Stimulated activated effector memory CD8-positive, alpha-beta T cell treated with anti-CD3 and anti-CD28 coated beads, Interleukin-12 subunit alpha, Interleukin-12 subunit beta, amount 100 ng/mL, for 72 hours (primary cell): ENCODE measurements at regions not wholly inside any gene's neighbourhood (a gene's known extent, or its start where the extent isn't known, plus 50 kb on each side); places are given as distances from the start of the nearest gene placed in this dataset.

ENCODE experiments used
- ATAC-seq: fragments of 150-1000 bp; cut with Tn5 transposase; 2 replicates; pipeline ENCODE4 v1.10.0; 2021
- DNase-seq, 2 donors: peaks; one replicate each; pipeline ENCODE4 v3.0.0; 2021 to 2022; ENCODE audit warnings: low spot score in 2 of 2
- H3K27ac Mint-ChIP-seq: one replicate; pipeline ENCODE4 v1.8.0; 2022; ENCODE audit warnings: mild to moderate bottlenecking, mixed read lengths
- H3K36me3 Mint-ChIP-seq: one replicate; pipeline ENCODE4 v1.8.0; 2022; ENCODE audit warnings: mild to moderate bottlenecking, mixed read lengths
- H3K4me1 Mint-ChIP-seq: one replicate; pipeline ENCODE4 v1.8.0; 2022; ENCODE audit warnings: mixed read lengths
- H3K4me3 Mint-ChIP-seq: one replicate; pipeline ENCODE4 v1.8.0; 2022; ENCODE audit warnings: mild to moderate bottlenecking, mixed read lengths
- H3K9me3 Mint-ChIP-seq: one replicate; pipeline ENCODE4 v1.8.0; 2022; ENCODE audit warnings: mixed read lengths

DNA sequence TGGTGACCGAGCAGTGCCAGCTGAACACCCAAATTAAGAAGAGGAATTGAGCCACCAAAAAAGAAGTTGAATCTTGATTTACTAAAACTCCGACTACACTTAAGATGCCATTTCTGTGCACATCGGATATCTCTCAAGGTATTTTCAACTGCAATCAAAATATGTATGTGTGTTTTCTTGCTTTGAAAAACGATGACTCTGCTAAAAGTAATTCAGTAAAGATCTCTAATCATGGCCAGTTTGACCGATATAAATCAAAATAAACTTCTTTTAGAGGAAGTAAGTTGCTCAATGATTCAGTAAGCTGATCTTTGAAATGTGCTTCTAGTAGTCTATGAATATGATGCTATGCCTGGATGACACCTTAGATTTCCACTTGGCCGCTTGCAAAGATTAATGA lies 453.5 kb upstream of the TPK1 start:
- DNase-seq (no peak), ATAC-seq (no peak)
- H3K36me3 Mint-ChIP-seq = no peaks in the 10 kb centered on the region
- peaks cover 10% of the 10 kb centered on the region for H3K9me3 Mint-ChIP-seq
- H3K27ac Mint-ChIP-seq = no peak overlapping the region
- H3K4me1 Mint-ChIP-seq = no peaks in the 10 kb centered on the region
- H3K4me3 Mint-ChIP-seq = no peak overlapping the region

DNA sequence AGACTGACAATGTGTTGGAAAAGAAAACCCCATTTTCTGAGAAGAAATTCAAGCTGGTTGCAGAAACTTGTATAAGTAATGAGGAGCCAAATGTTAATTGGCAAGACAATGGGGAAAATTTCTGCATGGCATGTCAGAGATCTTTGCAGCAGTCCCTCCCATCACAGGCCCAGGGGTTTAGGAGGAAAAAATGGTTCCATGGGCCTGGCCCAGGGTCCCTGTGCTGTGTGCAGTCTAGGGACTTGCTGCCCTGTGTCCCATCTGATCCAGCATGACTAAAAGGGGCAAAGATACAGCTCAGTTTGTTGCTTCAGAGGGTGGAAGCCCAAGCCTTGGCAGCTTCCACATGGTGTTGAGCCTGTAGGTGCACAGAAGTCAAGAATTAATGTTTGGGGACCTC lies 440.3 kb upstream of the TPK1 start:
- Mint-ChIP-seq H3K4me1 (no peaks in the 10 kb centered on the region), H3K36me3 (no peaks in the 10 kb centered on the region), H3K4me3 (no peak overlapping the region), H3K27ac (no peak overlapping the region), H3K9me3 (peaks cover 27% of the 10 kb centered on the region)
- ATAC-seq = no peak
- no peak for DNase-seq

GRCh38 chr7:145269418-145270161 lies 433.7 kb upstream of the TPK1 start:
- no peaks in the 10 kb centered on the region for H3K4me1 Mint-ChIP-seq
- DNase-seq = no peak
- H3K4me3 Mint-ChIP-seq = no peak overlapping the region
- no peak for ATAC-seq
- H3K27ac Mint-ChIP-seq = no peak overlapping the region
- H3K36me3 Mint-ChIP-seq = no peaks in the 10 kb centered on the region
- peaks cover 14% of the 10 kb centered on the region for H3K9me3 Mint-ChIP-seq

GRCh38 chr7:145265180-145265579 lies 429.3 kb upstream of the TPK1 start:
- H3K4me3 Mint-ChIP-seq = no peak overlapping the region
- H3K27ac Mint-ChIP-seq = no peak overlapping the region
- H3K9me3 Mint-ChIP-seq = peaks cover 10% of the 10 kb centered on the region
- no peaks in the 10 kb centered on the region for H3K4me1 Mint-ChIP-seq
- H3K36me3 Mint-ChIP-seq = no peaks in the 10 kb centered on the region
- ATAC-seq (no peak), DNase-seq (no peak)

GRCh38 chr7:145263886-145264285 lies 428.0 kb upstream of the TPK1 start:
- ATAC-seq = no peak
- Mint-ChIP-seq H3K9me3 (peaks cover 13% of the 10 kb centered on the region), H3K4me3 (no peak overlapping the region), H3K36me3 (no peaks in the 10 kb centered on the region), H3K27ac (no peak overlapping the region), H3K4me1 (no peaks in the 10 kb centered on the region)
- DNase-seq = no peak

- Mint-ChIP-seq H3K27ac (no peak overlapping the region), H3K9me3 (peaks cover 3% of the 10 kb centered on the region), H3K36me3 (no peaks in the 10 kb centered on the region), H3K4me1 (no peaks in the 10 kb centered on the region), H3K4me3 (no peak overlapping the region)
- ATAC-seq = no peak
- DNase-seq = no peak
Measured at GRCh38 chr7:145252031-145252430, 416.2 kb upstream of the TPK1 start.

GRCh38 chr7:145224775-145225174 lies 388.9 kb upstream of the TPK1 start:
- no peaks in the 10 kb centered on the region for H3K9me3 Mint-ChIP-seq
- H3K36me3 Mint-ChIP-seq = no peaks in the 10 kb centered on the region
- no peak overlapping the region for H3K27ac Mint-ChIP-seq
- no peak overlapping the region for H3K4me3 Mint-ChIP-seq
- H3K4me1 Mint-ChIP-seq = no peaks in the 10 kb centered on the region
- ATAC-seq = no peak
- no peak for DNase-seq

GRCh38 chr7:145219461-145219860 lies 383.6 kb upstream of the TPK1 start:
- H3K4me3 Mint-ChIP-seq = no peak overlapping the region

GRCh38 chr7:145216866-145217265 lies 381.0 kb upstream of the TPK1 start:
- H3K27ac Mint-ChIP-seq = no peak overlapping the region
- DNase-seq = no peak
- ATAC-seq = no peak
- H3K9me3 Mint-ChIP-seq = no peaks in the 10 kb centered on the region
- no peaks in the 10 kb centered on the region for H3K4me1 Mint-ChIP-seq
- H3K36me3 Mint-ChIP-seq = no peaks in the 10 kb centered on the region
- H3K4me3 Mint-ChIP-seq = no peak overlapping the region

More at GRCh38 chr7:145219461-145219860, 383.6 kb upstream of the TPK1 start:
- H3K4me1 Mint-ChIP-seq = no peaks in the 10 kb centered on the region
- no peaks in the 10 kb centered on the region for H3K36me3 Mint-ChIP-seq
- no peaks in the 10 kb centered on the region for H3K9me3 Mint-ChIP-seq
- no peak for ATAC-seq
- no peak overlapping the region for H3K27ac Mint-ChIP-seq
- no peak for DNase-seq

- H3K27ac Mint-ChIP-seq = no peak overlapping the region
- DNase-seq = no peak
- H3K9me3 Mint-ChIP-seq = peaks cover 5% of the 10 kb centered on the region
- H3K36me3 Mint-ChIP-seq = no peaks in the 10 kb centered on the region
- H3K4me1 Mint-ChIP-seq = no peaks in the 10 kb centered on the region
- no peak for ATAC-seq
- H3K4me3 Mint-ChIP-seq = no peak overlapping the region
Measured at GRCh38 chr7:145212050-145212449, 376.2 kb upstream of the TPK1 start.

- no peak overlapping the region for H3K27ac Mint-ChIP-seq
- ATAC-seq = no peak
- H3K9me3 Mint-ChIP-seq = peaks cover 5% of the 10 kb centered on the region
- no peaks in the 10 kb centered on the region for H3K36me3 Mint-ChIP-seq
- H3K4me1 Mint-ChIP-seq = no peaks in the 10 kb centered on the region
- no peak overlapping the region for H3K4me3 Mint-ChIP-seq
- no peak for DNase-seq
Measured at GRCh38 chr7:145211211-145211610, 375.4 kb upstream of the TPK1 start.

DNA sequence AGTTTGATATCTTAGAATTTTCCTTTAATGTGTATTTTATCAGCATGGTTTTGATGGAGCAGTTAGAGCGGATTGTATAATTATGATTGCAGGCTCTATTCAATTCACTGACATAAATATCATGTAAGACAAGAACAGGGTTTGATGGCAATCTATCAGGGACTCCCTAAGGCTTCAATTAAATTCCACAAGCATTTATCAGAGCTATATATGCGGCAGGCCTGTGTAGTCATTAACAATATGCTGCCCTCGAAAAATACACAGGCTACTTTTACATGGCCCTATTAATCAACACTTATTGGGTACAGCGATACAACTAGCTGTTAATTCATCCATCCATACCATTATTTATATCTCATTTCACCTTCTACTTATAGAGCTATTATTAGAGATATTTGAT lies 358.1 kb upstream of the TPK1 start:
- no peak overlapping the region for H3K4me3 Mint-ChIP-seq
- ATAC-seq (no peak), DNase-seq (no peak)
- no peaks in the 10 kb centered on the region for H3K9me3 Mint-ChIP-seq
- H3K27ac Mint-ChIP-seq = no peak overlapping the region
- H3K4me1 Mint-ChIP-seq = no peaks in the 10 kb centered on the region
- H3K36me3 Mint-ChIP-seq = no peaks in the 10 kb centered on the region

- Mint-ChIP-seq H3K4me3 (no peak overlapping the region), H3K27ac (no peak overlapping the region), H3K36me3 (no peaks in the 10 kb centered on the region), H3K9me3 (peaks cover 8% of the 10 kb centered on the region), H3K4me1 (no peaks in the 10 kb centered on the region)
- ATAC-seq (no peak), DNase-seq (no peak)
Measured at GRCh38 chr7:145184956-145185355, 349.1 kb upstream of the TPK1 start.

DNA sequence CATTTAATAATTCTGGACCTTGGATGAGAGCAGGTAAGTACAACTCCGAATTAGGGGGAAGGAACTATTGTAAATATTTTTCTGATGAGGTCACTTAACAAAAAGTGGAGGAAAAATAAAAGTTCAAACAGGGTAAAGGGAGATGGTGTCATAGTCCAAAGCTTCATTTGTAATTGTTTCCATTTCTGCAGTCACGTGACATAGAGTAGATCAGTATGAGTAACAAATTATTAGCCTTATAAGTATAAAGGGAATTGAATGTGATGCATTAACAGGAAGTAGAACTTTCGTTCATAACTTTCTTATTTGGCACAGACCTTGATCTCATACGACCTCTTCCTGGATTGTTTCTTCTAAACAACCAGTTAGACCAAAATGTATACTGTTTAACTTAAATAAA lies 347.2 kb upstream of the TPK1 start:
- no peaks in the 10 kb centered on the region for H3K36me3 Mint-ChIP-seq
- H3K4me1 Mint-ChIP-seq = no peaks in the 10 kb centered on the region
- H3K4me3 Mint-ChIP-seq = no peak overlapping the region
- ATAC-seq = no peak
- H3K9me3 Mint-ChIP-seq = peaks cover 11% of the 10 kb centered on the region
- H3K27ac Mint-ChIP-seq = no peak overlapping the region
- no peak for DNase-seq

- Mint-ChIP-seq H3K27ac (no peak overlapping the region), H3K9me3 (peaks cover 9% of the 10 kb centered on the region), H3K4me3 (no peak overlapping the region), H3K4me1 (no peaks in the 10 kb centered on the region), H3K36me3 (no peaks in the 10 kb centered on the region)
- no peak for DNase-seq
- ATAC-seq = no peak
Measured at GRCh38 chr7:145175366-145175765, 339.5 kb upstream of the TPK1 start.

GRCh38 chr7:145169908-145170307 lies 334.1 kb upstream of the TPK1 start:
- no peaks in the 10 kb centered on the region for H3K36me3 Mint-ChIP-seq
- ATAC-seq (no peak), DNase-seq (no peak)
- H3K4me1 Mint-ChIP-seq = no peaks in the 10 kb centered on the region
- peaks cover 3% of the 10 kb centered on the region for H3K9me3 Mint-ChIP-seq
- no peak overlapping the region for H3K27ac Mint-ChIP-seq
- H3K4me3 Mint-ChIP-seq = no peak overlapping the region

DNA sequence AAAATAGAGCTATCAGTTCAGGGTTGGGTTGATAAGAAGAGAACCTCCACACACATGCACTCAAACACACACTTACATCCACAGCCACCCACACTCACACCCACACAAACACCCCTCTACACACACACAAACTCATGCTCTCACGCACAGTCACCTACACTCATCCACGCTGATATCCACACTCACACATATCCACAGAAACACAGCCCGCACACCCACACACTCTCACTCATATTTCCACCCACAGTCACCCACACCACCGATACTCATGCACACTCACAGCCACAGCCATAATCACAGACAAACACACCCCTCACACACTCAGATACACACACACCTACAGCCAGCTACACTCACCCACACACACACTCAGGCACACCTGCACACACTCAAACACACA lies 333.0 kb upstream of the TPK1 start:
- no peak overlapping the region for H3K27ac Mint-ChIP-seq
- no peaks in the 10 kb centered on the region for H3K4me1 Mint-ChIP-seq
- H3K4me3 Mint-ChIP-seq = no peak overlapping the region
- H3K9me3 Mint-ChIP-seq = no peaks in the 10 kb centered on the region
- no peaks in the 10 kb centered on the region for H3K36me3 Mint-ChIP-seq
- ATAC-seq (no peak), DNase-seq (no peak)
